ENCODE measurements at regions not wholly inside any gene's neighbourhood (a gene's known extent, or its start where the extent isn't known, plus 50 kb on each side); places are given as distances from the start of the nearest gene placed in this dataset.

- 76 to 88% (median 82%) methylated on average over 9 of the region's 9 CpGs for WGBS, 3 donors
- H3K27ac ChIP-seq (ENCODE audit: low read depth in 1 of 3, low read length in 2 of 3), result no peak overlapping the region
- H3K4me3 ChIP-seq (ENCODE audit: low read depth in 1 of 3, low read length in 3 of 3), result no peak overlapping the region
- no peaks in the 10 kb centered on the region for H3K4me1 ChIP-seq (ENCODE audit: control insufficient read depth in 3 of 3, insufficient read depth in 2 of 3, low read depth in 1 of 3, low read length in 2 of 3)
- H3K36me3 ChIP-seq (ENCODE audit: control insufficient read depth in 3 of 3, insufficient read depth in 2 of 3, low read depth in 1 of 3, low read length in 3 of 3), result no peaks in the 10 kb centered on the region
- no peaks in the 10 kb centered on the region for H3K9me3 ChIP-seq (ENCODE audit: control insufficient read depth in 2 of 2, insufficient read depth in 1 of 2, low read depth in 1 of 2, low read length in 1 of 2)
- H3K27me3 ChIP-seq (ENCODE audit: control insufficient read depth in 3 of 3, insufficient read depth in 3 of 3, low read length in 3 of 3), result no peaks in the 10 kb centered on the region
- DNase-seq (no peak), FAIRE-seq (no peak)
Observed at GRCh38 chr7:41275255-41275654, 427.6 kb downstream of the INHBA start.

DNA sequence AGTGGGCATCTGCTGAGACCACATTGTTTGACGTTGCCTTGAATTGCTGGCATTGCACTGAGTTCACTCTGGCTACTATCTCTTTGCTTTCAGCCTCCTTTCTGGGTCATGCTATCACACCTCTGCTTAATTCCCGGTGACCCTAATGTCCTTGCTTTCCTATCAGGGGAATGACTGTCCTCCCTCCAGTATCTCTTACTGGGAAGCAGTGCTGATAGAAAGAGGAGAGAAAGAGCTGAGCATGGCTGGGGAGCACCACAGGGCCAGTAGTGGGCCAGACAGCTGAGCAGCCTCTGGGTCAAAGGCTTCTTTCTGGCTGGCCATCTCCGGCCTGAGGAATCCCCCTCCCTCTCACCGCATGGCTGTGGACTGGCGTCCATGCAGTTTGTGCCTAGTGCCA, 428.7 kb downstream of the INHBA start:
- WGBS, 3 donors, result 73 to 84% (median 78%) methylated on average over 5 of the region's 5 CpGs
- no peak for FAIRE-seq
- Histone ChIP-seq H3K27ac (ENCODE audit: low read depth in 1 of 3, low read length in 2 of 3) (no peak overlapping the region), H3K27me3 (ENCODE audit: control insufficient read depth in 3 of 3, insufficient read depth in 3 of 3, low read length in 3 of 3) (no peaks in the 10 kb centered on the region), H3K36me3 (ENCODE audit: control insufficient read depth in 3 of 3, insufficient read depth in 2 of 3, low read depth in 1 of 3, low read length in 3 of 3) (no peaks in the 10 kb centered on the region), H3K4me1 (ENCODE audit: control insufficient read depth in 3 of 3, insufficient read depth in 2 of 3, low read depth in 1 of 3, low read length in 2 of 3) (no peaks in the 10 kb centered on the region), H3K4me3 (ENCODE audit: low read depth in 1 of 3, low read length in 3 of 3) (no peak overlapping the region), H3K9me3 (ENCODE audit: control insufficient read depth in 2 of 2, insufficient read depth in 1 of 2, low read depth in 1 of 2, low read length in 1 of 2) (no peaks in the 10 kb centered on the region)
- DNase-seq, result no peak

- H3K36me3 ChIP-seq (ENCODE audit: control insufficient read depth in 3 of 3, insufficient read depth in 2 of 3, low read depth in 1 of 3, low read length in 3 of 3), result no peaks in the 10 kb centered on the region
- FAIRE-seq (no peak), DNase-seq (no peak)
- peaks cover 0 to under 1% (median 0%) of the 10 kb centered on the region in 3 donors for H3K27me3 ChIP-seq (ENCODE audit: control insufficient read depth in 3 of 3, insufficient read depth in 3 of 3, low read length in 3 of 3)
- no peaks in the 10 kb centered on the region for H3K9me3 ChIP-seq (ENCODE audit: control insufficient read depth in 2 of 2, insufficient read depth in 1 of 2, low read depth in 1 of 2, low read length in 1 of 2)
- no peaks in the 10 kb centered on the region for H3K4me1 ChIP-seq (ENCODE audit: control insufficient read depth in 3 of 3, insufficient read depth in 2 of 3, low read depth in 1 of 3, low read length in 2 of 3)
- H3K27ac ChIP-seq (ENCODE audit: low read depth in 1 of 3, low read length in 2 of 3), result no peak overlapping the region
- no peak overlapping the region for H3K4me3 ChIP-seq (ENCODE audit: low read depth in 1 of 3, low read length in 3 of 3)
- WGBS, 3 donors, result 82 to 85% (median 83%) methylated on average over 5 of the region's 5 CpGs
Observed at GRCh38 chr7:41272664-41273063, 430.2 kb downstream of the INHBA start.

GRCh38 chr7:41268878-41269277, 434.0 kb downstream of the INHBA start:
- DNase-seq (no peak), FAIRE-seq (no peak)

GRCh38 chr7:41261080-41261479, 441.8 kb downstream of the INHBA start:
- FAIRE-seq (no peak), DNase-seq (no peak)
- Histone ChIP-seq H3K27ac (ENCODE audit: low read depth in 1 of 3, low read length in 2 of 3) (no peak overlapping the region), H3K4me3 (ENCODE audit: low read depth in 1 of 3, low read length in 3 of 3) (no peak overlapping the region), H3K36me3 (ENCODE audit: control insufficient read depth in 3 of 3, insufficient read depth in 2 of 3, low read depth in 1 of 3, low read length in 3 of 3) (no peaks in the 10 kb centered on the region), H3K9me3 (ENCODE audit: control insufficient read depth in 2 of 2, insufficient read depth in 1 of 2, low read depth in 1 of 2, low read length in 1 of 2) (no peaks in the 10 kb centered on the region), H3K27me3 (ENCODE audit: control insufficient read depth in 3 of 3, insufficient read depth in 3 of 3, low read length in 3 of 3) (no peaks in the 10 kb centered on the region), H3K4me1 (ENCODE audit: control insufficient read depth in 3 of 3, insufficient read depth in 2 of 3, low read depth in 1 of 3, low read length in 2 of 3) (no peaks in the 10 kb centered on the region)
- WGBS, 3 donors, result 49 to 80% (median 55%) methylated on average over 4 of the region's 4 CpGs

More at GRCh38 chr7:41268878-41269277, 434.0 kb downstream of the INHBA start:
- H3K9me3 ChIP-seq (ENCODE audit: control insufficient read depth in 2 of 2, insufficient read depth in 1 of 2, low read depth in 1 of 2, low read length in 1 of 2), result no peaks in the 10 kb centered on the region
- WGBS, 3 donors, result 87 to 94% (median 89%) methylated on average over 2 of the region's 2 CpGs
- no peak overlapping the region for H3K27ac ChIP-seq (ENCODE audit: low read depth in 1 of 3, low read length in 2 of 3)
- no peaks in the 10 kb centered on the region for H3K4me1 ChIP-seq (ENCODE audit: control insufficient read depth in 3 of 3, insufficient read depth in 2 of 3, low read depth in 1 of 3, low read length in 2 of 3)
- peaks cover 0 to 1% (median 0%) of the 10 kb centered on the region in 3 donors for H3K27me3 ChIP-seq (ENCODE audit: control insufficient read depth in 3 of 3, insufficient read depth in 3 of 3, low read length in 3 of 3)
- H3K4me3 ChIP-seq (ENCODE audit: low read depth in 1 of 3, low read length in 3 of 3), result no peak overlapping the region
- H3K36me3 ChIP-seq (ENCODE audit: control insufficient read depth in 3 of 3, insufficient read depth in 2 of 3, low read depth in 1 of 3, low read length in 3 of 3), result no peaks in the 10 kb centered on the region

GRCh38 chr7:41257660-41258059, 445.2 kb downstream of the INHBA start:
- FAIRE-seq, result no peak
- no peak overlapping the region for H3K27ac ChIP-seq (ENCODE audit: low read depth in 1 of 3, low read length in 2 of 3)
- no peak for DNase-seq
- H3K9me3 ChIP-seq (ENCODE audit: control insufficient read depth in 2 of 2, insufficient read depth in 1 of 2, low read depth in 1 of 2, low read length in 1 of 2), result no peaks in the 10 kb centered on the region
- H3K4me1 ChIP-seq (ENCODE audit: control insufficient read depth in 3 of 3, insufficient read depth in 2 of 3, low read depth in 1 of 3, low read length in 2 of 3), result no peaks in the 10 kb centered on the region
- no peaks in the 10 kb centered on the region for H3K27me3 ChIP-seq (ENCODE audit: control insufficient read depth in 3 of 3, insufficient read depth in 3 of 3, low read length in 3 of 3)
- H3K36me3 ChIP-seq (ENCODE audit: control insufficient read depth in 3 of 3, insufficient read depth in 2 of 3, low read depth in 1 of 3, low read length in 3 of 3), result no peaks in the 10 kb centered on the region
- 73 to 80% (median 79%) methylated on average over 4 of the region's 4 CpGs for WGBS, 3 donors
- no peak overlapping the region for H3K4me3 ChIP-seq (ENCODE audit: low read depth in 1 of 3, low read length in 3 of 3)

DNA sequence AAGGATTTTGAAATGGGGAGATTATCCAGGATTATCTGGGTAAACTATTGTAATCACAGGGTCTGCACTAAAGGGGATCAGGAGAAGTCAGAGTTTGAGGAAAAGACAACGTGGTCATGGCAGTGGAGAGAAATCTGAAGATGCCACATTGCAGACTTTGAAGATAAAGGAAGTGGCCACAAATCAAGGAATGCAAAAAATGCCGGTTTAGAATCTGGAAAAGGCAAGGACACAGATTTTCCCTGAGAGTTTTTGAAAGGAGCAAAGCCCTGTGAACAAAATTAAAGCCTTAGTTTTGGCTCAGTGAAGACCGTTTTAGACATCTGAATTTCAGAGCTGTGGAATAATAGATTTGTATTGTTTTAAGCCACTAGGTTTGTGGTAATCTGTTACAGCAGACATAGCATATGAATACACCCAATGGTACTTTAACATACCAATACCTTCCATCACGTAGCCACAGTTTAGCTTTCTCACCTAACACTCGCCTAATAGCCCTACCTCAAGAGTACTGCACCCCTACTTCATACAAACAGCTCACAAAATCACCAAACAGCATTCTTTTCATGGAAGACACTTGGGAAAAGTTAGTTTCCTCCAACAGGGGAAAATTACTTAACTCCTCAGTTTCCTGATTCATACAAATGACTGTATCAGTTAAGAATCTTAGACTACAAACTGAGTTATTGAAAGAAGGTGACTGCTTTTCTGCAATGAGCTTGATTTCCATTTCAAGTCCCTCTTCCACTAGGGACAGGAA, 446.5 kb downstream of the INHBA start:
- no peaks in the 10 kb centered on the region for H3K36me3 ChIP-seq (ENCODE audit: control insufficient read depth in 3 of 3, insufficient read depth in 2 of 3, low read depth in 1 of 3, low read length in 3 of 3)
- no peaks in the 10 kb centered on the region for H3K27me3 ChIP-seq (ENCODE audit: control insufficient read depth in 3 of 3, insufficient read depth in 3 of 3, low read length in 3 of 3)
- no peak overlapping the region for H3K4me3 ChIP-seq (ENCODE audit: low read depth in 1 of 3, low read length in 3 of 3)
- DNase-seq, result no peak
- no peak for FAIRE-seq
- whole genome bisulfite sequencing, 3 donors, result 29 to 67% (median 35%) methylated on average over 5 of the region's 5 CpGs
- H3K4me1 ChIP-seq (ENCODE audit: control insufficient read depth in 3 of 3, insufficient read depth in 2 of 3, low read depth in 1 of 3, low read length in 2 of 3), result no peaks in the 10 kb centered on the region
- no peak overlapping the region for H3K27ac ChIP-seq (ENCODE audit: low read depth in 1 of 3, low read length in 2 of 3)
- H3K9me3 ChIP-seq (ENCODE audit: control insufficient read depth in 2 of 2, insufficient read depth in 1 of 2, low read depth in 1 of 2, low read length in 1 of 2), result peaks cover 0 to 2% of the 10 kb centered on the region in 2 donors

- H3K36me3 ChIP-seq (ENCODE audit: control insufficient read depth in 3 of 3, insufficient read depth in 2 of 3, low read depth in 1 of 3, low read length in 3 of 3), result no peaks in the 10 kb centered on the region
- no peaks in the 10 kb centered on the region for H3K4me1 ChIP-seq (ENCODE audit: control insufficient read depth in 3 of 3, insufficient read depth in 2 of 3, low read depth in 1 of 3, low read length in 2 of 3)
- no peak for DNase-seq
- WGBS, 3 donors, result 55 to 67% (median 62%) methylated on average over 2 of the region's 2 CpGs
- peaks cover 0 to 5% of the 10 kb centered on the region in 2 donors for H3K9me3 ChIP-seq (ENCODE audit: control insufficient read depth in 2 of 2, insufficient read depth in 1 of 2, low read depth in 1 of 2, low read length in 1 of 2)
- H3K27me3 ChIP-seq (ENCODE audit: control insufficient read depth in 3 of 3, insufficient read depth in 3 of 3, low read length in 3 of 3), result no peaks in the 10 kb centered on the region
- no peak for FAIRE-seq
- no peak overlapping the region for H3K4me3 ChIP-seq (ENCODE audit: low read depth in 1 of 3, low read length in 3 of 3)
- no peak overlapping the region for H3K27ac ChIP-seq (ENCODE audit: low read depth in 1 of 3, low read length in 2 of 3)
Observed at GRCh38 chr7:41255716-41256115, 447.2 kb downstream of the INHBA start.

GRCh38 chr7:41255113-41255512, 447.8 kb downstream of the INHBA start:
- no peaks in the 10 kb centered on the region for H3K36me3 ChIP-seq (ENCODE audit: control insufficient read depth in 3 of 3, insufficient read depth in 2 of 3, low read depth in 1 of 3, low read length in 3 of 3)
- 70 to 92% (median 73%) methylated on average over 3 of the region's 3 CpGs for WGBS, 3 donors
- DNase-seq (no peak), FAIRE-seq (no peak)
- H3K4me1 ChIP-seq (ENCODE audit: control insufficient read depth in 3 of 3, insufficient read depth in 2 of 3, low read depth in 1 of 3, low read length in 2 of 3), result no peaks in the 10 kb centered on the region
- peaks cover 0 to 5% of the 10 kb centered on the region in 2 donors for H3K9me3 ChIP-seq (ENCODE audit: control insufficient read depth in 2 of 2, insufficient read depth in 1 of 2, low read depth in 1 of 2, low read length in 1 of 2)
- H3K27me3 ChIP-seq (ENCODE audit: control insufficient read depth in 3 of 3, insufficient read depth in 3 of 3, low read length in 3 of 3), result no peaks in the 10 kb centered on the region
- H3K27ac ChIP-seq (ENCODE audit: low read depth in 1 of 3, low read length in 2 of 3), result no peak overlapping the region
- H3K4me3 ChIP-seq (ENCODE audit: low read depth in 1 of 3, low read length in 3 of 3), result no peak overlapping the region
